Raji (cell line): ENCODE measurements at regions not wholly inside any gene's neighbourhood (a gene's known extent, or its start where the extent isn't known, plus 50 kb on each side); places are given as distances from the start of the nearest gene placed in this dataset.

ENCODE experiments used
- POLR2A ChIP-seq: IDR thresholded peaks from 2 replicates; pipeline ENCODE4 v1.6.1; 2011; ENCODE audit warnings: low read depth, low read length, control low read depth; ENCODE audit not compliant: insufficient read depth

DNA sequence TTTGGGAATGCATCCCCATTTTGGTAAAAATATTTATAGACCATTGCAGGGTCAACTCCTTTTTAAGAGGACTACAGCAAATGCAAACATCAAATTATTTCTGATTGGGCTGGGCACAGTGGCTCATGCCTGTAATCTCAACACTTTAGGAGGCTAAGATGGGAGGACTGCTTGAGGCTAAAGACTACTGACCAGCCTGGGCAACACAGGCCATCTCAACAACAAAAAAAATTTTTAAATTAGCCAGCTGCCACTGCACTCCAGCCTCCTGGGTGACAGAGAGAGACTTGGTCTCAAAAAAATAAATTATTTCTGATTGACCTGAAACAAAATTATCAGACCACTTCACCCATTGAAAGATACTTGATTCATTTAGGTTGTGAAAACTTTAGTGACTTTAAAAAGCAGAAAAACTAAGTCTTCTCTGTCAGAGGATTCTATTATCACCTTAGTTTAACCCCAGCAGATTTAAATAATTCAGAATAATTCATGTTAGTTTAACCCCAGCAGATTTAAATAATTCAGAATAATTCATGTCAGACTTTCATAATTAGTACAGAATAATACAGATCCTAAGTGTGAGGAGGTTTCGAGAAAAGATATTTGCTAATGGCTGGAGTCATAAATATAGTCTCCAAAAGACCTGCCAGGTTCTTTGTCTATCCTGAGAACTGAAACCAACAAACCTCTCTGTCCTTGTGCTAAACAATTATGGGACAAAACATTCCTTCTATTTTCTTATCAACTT, 183.6 kb upstream of the STT3B start:
- TF ChIP-seq POLR2A, result no peak

DNA sequence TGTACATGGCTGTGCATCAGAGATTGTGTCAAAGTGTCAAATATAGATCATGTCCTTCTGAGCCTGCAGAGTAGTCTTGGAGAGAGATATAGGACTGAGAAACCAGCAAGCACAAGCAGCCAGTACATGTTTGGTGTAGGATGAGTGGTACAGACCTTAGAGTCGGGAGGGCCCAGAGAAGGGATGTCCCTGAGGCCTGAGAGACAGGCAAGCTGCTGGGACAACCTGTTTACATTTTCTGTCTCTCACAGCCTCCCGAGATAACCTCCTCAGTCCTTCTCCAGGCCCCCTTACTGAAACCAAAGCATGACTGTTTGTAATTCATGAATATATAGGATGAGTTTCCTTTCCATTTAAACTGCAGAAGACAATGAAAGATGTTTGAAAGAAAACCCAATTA, 182.4 kb upstream of the STT3B start:
- TF ChIP-seq POLR2A, result no peak

DNA sequence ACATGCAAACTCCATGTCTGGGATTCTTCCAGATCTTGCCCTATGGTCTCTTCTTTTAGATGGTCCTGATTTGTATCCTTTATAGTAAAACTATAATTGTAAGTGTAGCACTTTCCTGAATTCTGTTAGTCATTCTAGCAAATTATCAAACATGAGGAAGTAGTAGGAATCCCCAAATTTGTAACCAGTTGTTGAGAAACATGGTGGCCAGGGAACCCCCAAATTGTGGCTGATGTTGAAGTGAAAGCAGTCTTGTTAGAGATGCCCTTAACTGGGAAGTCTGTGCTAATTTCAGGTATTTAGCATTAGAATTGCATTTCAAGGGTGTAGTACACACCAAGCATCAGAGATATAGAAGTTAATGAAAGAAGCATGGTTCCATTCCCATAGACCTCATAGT, 180.4 kb upstream of the STT3B start:
- no peak for TF ChIP-seq POLR2A

DNA sequence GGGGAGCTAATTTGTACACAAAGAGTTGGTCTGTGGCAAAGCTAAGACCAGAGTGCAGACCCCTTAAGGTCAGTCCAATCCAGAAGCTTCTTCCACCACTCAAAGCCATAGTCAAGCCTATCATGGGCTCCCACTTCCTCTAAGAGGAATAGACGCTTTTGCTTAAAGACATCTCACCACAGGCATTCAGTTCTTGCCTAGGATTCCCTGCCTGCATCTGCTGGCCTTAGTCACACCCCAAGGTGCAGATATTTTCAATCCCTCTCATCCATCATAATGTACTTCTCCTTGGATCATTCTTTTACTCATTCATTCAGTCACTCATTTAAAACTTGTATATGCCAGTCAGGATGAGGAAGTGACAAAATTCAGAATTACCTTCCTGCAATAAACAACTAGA, 179.6 kb upstream of the STT3B start:
- no peak for TF ChIP-seq POLR2A

DNA sequence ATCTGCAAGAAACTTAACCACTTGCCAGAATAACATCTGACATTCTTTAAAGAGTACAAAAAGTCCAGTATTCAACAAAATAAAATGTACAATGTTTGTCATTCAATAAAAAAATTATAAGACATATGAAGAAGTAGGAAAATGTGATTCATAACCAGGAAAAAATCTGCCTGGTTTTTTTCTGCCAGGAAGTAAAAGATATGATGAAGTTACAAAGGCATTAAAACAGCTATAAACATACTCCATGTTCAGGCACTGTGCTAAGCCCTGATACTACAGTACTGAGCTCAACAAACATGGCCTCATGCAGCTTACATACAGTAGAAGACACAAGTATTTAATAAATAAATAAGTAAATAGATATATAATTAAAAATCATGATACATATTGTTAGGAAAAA, 178.4 kb upstream of the STT3B start:
- no peak for TF ChIP-seq POLR2A

DNA sequence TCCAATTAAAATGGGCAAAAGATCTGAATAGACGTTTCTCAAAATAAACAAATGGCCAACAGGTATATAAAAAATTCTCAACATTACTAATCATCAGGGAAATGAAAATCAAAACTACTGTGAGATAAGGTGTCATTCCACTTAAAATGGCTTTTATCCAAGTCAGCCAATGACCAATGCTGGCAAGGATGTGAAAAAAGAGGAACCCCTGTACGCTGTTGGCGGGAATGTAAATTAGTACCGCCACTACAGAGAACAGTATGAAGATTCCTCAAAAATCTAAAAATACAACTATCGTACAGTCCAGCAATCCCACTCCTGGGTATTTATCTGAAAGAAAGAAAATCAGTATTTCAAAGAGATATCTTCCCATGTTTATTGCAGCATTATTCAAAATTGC, 176.9 kb upstream of the STT3B start:
- TF ChIP-seq POLR2A, result no peak

DNA sequence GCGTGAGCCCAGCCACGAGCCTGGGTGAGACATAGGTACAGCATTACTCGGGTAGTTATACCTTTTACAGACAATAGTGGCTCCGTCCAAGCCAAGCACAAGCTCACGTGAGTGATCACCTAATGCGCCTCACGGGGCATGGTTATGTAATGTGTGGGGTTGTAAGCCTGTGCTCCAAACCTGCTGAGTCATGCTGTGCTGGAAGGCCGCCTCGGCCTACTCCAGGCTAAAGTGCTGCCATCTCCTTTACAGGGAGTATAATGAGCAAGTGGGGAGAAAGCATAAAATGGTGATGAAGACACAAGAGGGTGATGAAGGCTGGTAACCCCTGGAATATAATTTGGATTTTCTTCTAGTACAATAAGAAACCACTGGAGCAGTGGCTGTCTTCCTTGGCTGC, 175.8 kb upstream of the STT3B start:
- TF ChIP-seq POLR2A, result no peak

DNA sequence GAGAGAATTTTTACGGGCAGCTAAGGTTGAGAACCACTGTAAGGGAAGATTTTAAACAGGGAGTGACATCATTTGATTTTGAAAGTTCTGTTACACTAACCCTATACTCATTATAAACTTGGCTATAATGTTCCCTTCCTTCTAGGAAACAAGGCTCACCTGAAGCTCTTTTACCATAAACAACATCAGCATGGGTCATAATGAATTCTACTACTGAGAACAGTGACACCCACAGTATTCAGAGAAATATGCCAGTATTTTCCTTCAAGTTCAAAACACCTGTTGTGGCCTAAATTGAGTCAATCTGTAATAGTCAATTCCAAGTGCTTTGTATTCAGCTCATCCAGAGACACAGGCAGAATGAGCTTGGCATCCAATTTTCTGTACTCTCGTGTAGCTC, 175.3 kb upstream of the STT3B start:
- TF ChIP-seq POLR2A, result no peak

DNA sequence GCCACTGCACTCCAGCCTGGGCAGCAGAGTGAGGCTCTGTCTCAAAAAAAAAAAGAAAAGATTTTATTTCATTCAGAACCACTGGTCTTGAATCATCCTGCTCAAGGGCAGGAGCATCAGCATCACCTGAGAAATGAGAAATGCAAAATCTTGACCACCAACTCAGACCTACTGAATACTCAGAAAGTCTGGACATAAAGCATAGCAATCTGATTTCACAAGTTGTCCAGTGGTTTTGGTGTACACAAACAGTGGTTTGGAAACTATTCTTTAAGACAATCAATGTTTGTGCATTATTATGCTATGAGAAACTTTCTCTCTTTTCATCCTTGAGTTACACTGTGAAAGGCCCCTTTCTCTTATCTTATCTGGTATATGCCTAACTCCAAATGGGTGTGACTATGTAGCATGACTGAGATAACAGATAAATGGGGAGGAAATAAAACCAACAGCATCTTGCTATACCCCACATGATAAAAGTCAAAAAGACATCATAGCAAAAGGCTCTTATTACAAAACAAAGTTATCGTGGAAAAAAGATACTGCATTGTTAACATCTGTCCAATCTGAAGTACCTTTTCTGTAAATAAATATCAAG, 174.2 kb upstream of the STT3B start:
- TF ChIP-seq POLR2A, result no peak

DNA sequence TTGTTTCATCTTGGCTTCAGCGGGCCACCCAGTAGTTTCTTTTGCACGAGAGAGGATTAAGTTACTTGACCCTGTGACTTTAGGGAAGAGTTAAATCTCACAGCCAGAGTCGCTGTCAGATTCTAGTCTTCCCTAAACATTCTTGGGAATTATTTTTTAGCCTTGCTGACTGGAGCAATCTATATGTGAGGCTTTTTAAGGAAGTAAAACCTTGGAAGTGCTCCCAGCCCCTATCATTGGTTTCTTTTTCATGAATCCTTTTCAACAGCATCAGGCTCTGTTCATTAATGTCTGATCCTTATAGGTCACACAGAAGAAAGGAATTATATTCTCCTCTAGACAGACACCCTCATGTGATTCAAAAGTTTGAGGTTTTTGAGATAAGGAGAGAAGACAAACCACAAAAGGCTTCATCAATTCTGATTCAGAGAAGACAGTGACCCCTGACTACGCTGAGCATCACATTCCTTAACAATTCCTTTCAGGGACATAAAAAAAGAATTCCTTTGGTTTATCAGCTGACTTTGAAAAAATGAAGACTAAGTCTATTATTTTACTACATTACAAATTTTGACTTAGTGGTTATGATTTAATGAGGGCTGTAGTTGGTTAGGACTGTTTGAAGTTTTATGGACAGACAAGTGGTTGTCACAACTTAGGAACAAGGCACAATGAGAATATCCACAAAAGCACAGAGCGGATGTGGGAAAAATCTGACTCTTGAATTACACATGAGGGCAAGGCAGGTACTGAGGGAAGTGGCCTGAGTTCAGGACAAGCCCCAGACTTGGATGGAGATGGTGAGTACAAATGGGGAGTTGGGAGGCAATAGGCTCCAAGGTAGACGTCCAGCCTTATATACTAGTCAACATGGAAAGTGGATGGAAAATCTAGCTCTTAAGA, 171.1 kb upstream of the STT3B start:
- no peak for TF ChIP-seq POLR2A

DNA sequence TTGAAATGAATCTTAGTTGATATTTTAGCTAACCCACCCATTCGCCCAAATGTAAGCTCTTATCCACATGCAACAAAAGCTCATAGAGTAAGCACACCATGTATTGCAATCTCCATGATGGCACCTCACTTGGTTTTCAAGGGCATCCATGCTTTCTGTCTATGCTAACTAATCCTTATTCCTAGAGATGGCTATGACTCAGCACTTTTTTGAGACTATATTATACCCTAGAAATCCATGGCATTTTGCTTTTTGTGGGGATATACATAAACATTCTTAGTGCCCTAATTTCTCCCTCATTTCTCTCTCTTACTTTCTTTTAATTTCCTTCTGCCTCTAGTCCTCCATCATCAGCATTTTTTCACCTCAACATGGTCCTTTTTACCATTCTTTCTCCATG, 168.5 kb upstream of the STT3B start:
- TF ChIP-seq POLR2A, result no peak

DNA sequence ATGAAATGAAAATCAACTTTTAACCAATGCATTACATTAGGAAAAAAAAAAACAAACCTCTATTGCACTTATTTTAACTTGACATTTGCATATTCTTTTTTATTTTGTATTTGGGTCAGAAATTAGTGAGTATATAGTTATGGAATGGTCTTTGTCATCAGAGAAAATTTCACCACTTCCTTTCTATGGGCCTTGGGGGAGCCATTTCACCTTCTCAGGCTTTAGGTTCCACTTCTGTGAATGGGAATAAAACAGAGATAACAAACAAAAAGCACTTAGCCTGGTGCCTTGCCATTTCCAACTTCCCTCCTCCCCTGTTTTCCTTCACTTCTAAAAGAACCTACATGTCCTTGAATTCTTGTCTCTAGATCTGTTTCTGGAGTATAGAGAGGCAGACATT, 168.0 kb upstream of the STT3B start:
- TF ChIP-seq POLR2A, result no peak

DNA sequence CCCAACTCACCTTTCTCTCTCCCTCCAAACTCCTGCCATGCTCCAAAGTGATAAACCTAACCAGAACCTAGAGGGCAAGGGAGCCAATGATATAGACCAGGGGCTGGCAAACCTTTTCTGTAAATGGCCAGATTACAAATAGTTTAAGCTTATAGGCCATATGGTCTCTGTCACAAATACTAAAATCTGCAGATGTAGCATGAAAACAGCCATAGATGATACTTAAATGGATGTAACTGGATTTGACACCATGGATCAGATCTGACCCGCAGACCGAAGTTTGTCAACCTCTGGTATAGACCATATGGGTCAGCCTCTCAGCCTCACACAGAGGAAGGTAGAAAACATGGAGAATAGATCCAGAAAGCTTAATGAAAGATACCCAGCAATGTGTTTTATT, 165.2 kb upstream of the STT3B start:
- TF ChIP-seq POLR2A, result no peak

DNA sequence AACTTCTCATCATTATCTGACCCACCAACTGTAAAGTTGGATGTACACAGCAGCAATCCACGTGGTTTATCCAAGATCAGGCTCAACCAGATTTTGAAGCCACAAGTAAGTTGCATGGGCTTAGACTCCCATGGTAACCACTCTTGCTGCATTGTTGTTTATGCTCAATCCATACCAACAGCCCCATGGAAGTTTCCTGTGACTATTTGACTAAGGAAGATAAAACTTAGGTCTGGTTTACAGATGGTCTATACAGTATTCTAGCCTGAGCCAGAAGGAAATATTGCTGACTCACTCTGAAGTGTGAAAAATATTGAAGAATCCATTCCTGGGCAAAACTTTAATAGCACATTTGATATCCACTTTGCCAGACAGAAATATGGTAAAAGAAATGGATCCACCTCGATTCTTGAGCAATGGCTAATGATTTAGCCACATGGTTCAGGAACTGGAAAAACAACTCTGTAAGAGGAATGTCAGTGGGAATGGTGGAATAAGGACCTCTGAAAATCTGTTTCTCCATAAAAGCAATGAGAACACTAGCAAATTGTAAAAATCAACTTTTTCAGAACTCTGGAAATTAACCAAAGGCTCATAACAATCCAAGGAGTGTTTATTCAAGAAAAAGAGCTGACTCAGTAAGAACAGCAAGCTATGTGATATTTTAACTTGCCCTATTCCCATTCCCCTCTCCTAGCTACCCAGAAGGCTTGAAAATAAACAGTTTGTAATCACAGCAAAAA, 162.9 kb upstream of the STT3B start:
- TF ChIP-seq POLR2A, result no peak

DNA sequence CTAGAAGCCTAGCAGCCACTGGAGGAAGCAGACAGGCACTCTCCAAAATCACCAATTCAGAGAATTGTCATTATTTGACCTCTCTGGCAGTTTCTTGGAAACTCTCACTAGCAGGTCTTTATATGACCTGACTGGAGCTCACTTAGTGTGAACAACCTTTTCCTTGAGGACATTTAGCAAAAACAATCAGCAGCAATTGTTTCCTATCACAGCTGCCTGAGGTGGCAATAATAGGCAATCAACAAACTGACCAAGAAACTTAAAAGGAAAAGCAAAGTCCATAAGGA, 162.4 kb upstream of the STT3B start:
- TF ChIP-seq POLR2A, result no peak
